ENCODE measurements at regions not wholly inside any gene's neighbourhood (a gene's known extent, or its start where the extent isn't known, plus 50 kb on each side); places are given as distances from the start of the nearest gene placed in this dataset.
"Not testable (repeated sequence)": the region's sequence is repeated elsewhere in the genome, so short reads cannot be mapped to it uniquely, and the experiment has no call there.

DNA sequence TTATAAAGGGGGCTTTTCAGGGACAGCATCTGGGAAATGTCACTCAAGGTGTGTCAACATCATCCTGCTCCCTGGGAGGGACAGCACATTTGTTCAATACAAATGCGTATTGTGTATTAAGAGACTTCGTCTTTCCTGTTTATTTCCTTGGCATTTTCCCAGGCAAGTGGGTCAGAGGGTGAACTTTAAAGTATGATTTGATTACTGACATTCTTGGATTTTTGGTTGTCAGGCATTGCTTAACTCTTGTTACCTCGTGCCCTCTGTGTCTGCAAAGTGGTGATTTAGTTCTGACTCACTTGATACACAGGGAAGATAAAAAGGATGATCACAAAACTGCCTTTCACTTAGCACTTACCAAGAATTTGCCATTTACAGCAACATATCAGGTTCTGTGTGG is 292.7 kb downstream of the SUCLA2 start:
- H3K36me3 ChIP-seq (ENCODE audit: insufficient read depth, insufficient read length, low read length) = no peaks in the 10 kb centered on the region
- H3K27me3 ChIP-seq (ENCODE audit: insufficient read depth, insufficient read length) = no peaks in the 10 kb centered on the region
- H3K9me3 ChIP-seq (ENCODE audit: insufficient read depth, low read length) = no peaks in the 10 kb centered on the region
- no peak overlapping the region for H3K9ac ChIP-seq (ENCODE audit: insufficient read length, low read depth)
- DNase-seq (ENCODE audit: low read depth, low spot score) = no peak
- H3K4me1 ChIP-seq (ENCODE audit: insufficient read depth, insufficient read length) = no peaks in the 10 kb centered on the region
- no peak overlapping the region for H3K4me3 ChIP-seq (ENCODE audit: insufficient read length, low read depth)
- TF ChIP-seq SUZ12 (IDR thresholded peaks at IDR 0.05; ENCODE audit: extremely low read depth, insufficient read depth, insufficient read length) = no peak
- TF ChIP-seq YY1 (IDR thresholded peaks at IDR 0.05; ENCODE audit: insufficient read depth, insufficient read length) = no peak
- no peak for TF ChIP-seq ZNF274 (IDR thresholded peaks at IDR 0.05; ENCODE audit: low read depth, low read length)

DNA sequence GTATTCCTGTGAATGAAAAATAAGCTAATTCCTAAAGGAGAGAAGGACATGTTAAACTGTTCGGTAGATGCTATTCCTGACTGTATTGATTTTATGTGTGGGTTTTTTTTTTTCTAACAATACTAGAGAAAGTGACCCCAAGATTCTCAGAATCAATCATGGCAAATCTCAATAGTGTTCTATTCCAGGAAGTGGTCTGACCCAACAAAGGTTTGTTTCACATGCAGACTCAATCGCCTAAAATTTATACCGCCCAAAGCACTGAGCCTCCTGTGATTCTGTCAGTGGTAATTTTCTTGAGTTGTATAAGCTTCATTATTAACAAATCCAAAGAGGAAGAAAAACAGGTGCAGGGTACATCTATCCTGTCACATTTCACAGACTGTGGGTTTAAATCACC is 293.7 kb downstream of the SUCLA2 start:
- H3K27me3 ChIP-seq (ENCODE audit: insufficient read depth, insufficient read length) = no peaks in the 10 kb centered on the region
- no peak overlapping the region for H3K4me3 ChIP-seq (ENCODE audit: insufficient read length, low read depth)
- DNase-seq (ENCODE audit: low read depth, low spot score) = no peak
- no peaks in the 10 kb centered on the region for H3K9me3 ChIP-seq (ENCODE audit: insufficient read depth, low read length)
- H3K4me1 ChIP-seq (ENCODE audit: insufficient read depth, insufficient read length) = no peaks in the 10 kb centered on the region
- no peaks in the 10 kb centered on the region for H3K36me3 ChIP-seq (ENCODE audit: insufficient read depth, insufficient read length, low read length)
- no peak overlapping the region for H3K9ac ChIP-seq (ENCODE audit: insufficient read length, low read depth)
- TF ChIP-seq YY1 (IDR thresholded peaks at IDR 0.05; ENCODE audit: insufficient read depth, insufficient read length) = no peak
- no peak for TF ChIP-seq SUZ12 (IDR thresholded peaks at IDR 0.05; ENCODE audit: extremely low read depth, insufficient read depth, insufficient read length)
- TF ChIP-seq ZNF274 (IDR thresholded peaks at IDR 0.05; ENCODE audit: low read depth, low read length) = no peak

DNA sequence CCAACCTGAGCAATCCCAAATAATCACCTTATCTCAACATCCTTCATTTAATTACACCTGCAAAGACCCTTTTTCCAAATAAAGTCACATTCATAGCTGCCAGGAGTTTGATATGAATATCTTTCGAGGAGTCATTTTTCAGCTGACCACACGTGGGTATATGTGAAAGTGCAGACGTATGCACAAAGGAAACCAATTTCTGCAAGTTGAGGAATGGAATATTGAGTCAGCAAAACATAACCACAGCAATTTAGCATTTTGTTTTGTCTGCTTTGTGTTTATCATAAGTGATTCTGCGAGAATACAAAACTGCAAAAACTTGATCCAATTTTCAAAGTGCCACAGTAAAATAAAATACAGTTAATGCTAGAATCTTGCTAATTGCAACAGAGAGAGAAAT is 295.9 kb downstream of the SUCLA2 start:
- Histone ChIP-seq H3K36me3 (ENCODE audit: insufficient read depth, insufficient read length, low read length) (no peaks in the 10 kb centered on the region), H3K4me3 (ENCODE audit: insufficient read length, low read depth) (no peak overlapping the region), H3K9ac (ENCODE audit: insufficient read length, low read depth) (no peak overlapping the region), H3K9me3 (ENCODE audit: insufficient read depth, low read length) (no peaks in the 10 kb centered on the region), H3K4me1 (ENCODE audit: insufficient read depth, insufficient read length) (no peaks in the 10 kb centered on the region), H3K27me3 (ENCODE audit: insufficient read depth, insufficient read length) (no peaks in the 10 kb centered on the region)
- no peak for DNase-seq (ENCODE audit: low read depth, low spot score)
- no peak for TF ChIP-seq ZNF274 (IDR thresholded peaks at IDR 0.05; ENCODE audit: low read depth, low read length)
- no peak for TF ChIP-seq YY1 (IDR thresholded peaks at IDR 0.05; ENCODE audit: insufficient read depth, insufficient read length)
- no peak for TF ChIP-seq SUZ12 (IDR thresholded peaks at IDR 0.05; ENCODE audit: extremely low read depth, insufficient read depth, insufficient read length)

DNA sequence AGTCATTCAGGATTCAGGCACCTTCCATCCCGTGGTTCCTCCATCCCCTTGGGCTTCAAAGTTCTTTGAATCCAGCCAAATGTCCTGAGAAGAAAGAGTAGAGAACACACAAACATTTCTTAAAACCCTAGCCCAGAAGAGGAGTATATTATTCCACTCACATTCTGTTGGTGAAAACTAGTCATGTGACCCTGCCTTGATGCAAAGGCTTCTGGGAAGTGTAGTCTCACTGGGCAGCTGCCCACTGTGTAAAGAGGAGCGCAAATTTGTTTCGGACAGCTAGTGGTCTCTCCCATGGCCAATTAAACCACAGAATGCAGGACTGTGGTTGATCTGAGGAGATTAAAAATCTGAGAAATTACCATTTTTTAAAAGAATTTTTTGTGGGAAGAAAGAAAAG is 304.4 kb downstream of the SUCLA2 start:
- Histone ChIP-seq H3K4me1 (ENCODE audit: insufficient read depth, insufficient read length) (no peaks in the 10 kb centered on the region), H3K9ac (ENCODE audit: insufficient read length, low read depth) (no peak overlapping the region), H3K27me3 (ENCODE audit: insufficient read depth, insufficient read length) (no peaks in the 10 kb centered on the region), H3K36me3 (ENCODE audit: insufficient read depth, insufficient read length, low read length) (no peaks in the 10 kb centered on the region), H3K9me3 (ENCODE audit: insufficient read depth, low read length) (no peaks in the 10 kb centered on the region), H3K4me3 (ENCODE audit: insufficient read length, low read depth) (no peak overlapping the region)
- TF ChIP-seq ZNF274 (IDR thresholded peaks at IDR 0.05; ENCODE audit: low read depth, low read length) (no peak), YY1 (IDR thresholded peaks at IDR 0.05; ENCODE audit: insufficient read depth, insufficient read length) (no peak), SUZ12 (IDR thresholded peaks at IDR 0.05; ENCODE audit: extremely low read depth, insufficient read depth, insufficient read length) (no peak)
- no peak for DNase-seq (ENCODE audit: low read depth, low spot score)

DNA sequence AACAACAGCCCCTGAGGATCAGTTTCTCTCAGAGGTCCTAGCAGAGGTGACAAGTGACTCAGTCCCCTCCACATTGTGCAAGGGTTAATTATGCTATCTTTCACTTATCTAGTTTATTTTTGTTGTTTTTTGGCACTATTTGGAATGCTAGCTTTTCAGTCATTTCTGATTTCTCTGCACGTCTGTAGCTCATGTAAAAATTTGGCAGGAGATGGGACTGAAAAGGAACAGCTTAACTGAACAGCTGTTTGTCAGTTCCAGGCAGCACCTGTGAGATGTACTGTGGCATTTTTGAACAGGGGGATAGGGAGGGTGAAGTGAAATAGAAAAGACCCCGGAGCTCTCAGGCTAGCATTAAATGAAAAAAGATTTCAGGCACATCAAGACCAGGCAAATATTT is 313.5 kb downstream of the SUCLA2 start:
- H3K9ac ChIP-seq (ENCODE audit: insufficient read length, low read depth) = no peak overlapping the region

DNA sequence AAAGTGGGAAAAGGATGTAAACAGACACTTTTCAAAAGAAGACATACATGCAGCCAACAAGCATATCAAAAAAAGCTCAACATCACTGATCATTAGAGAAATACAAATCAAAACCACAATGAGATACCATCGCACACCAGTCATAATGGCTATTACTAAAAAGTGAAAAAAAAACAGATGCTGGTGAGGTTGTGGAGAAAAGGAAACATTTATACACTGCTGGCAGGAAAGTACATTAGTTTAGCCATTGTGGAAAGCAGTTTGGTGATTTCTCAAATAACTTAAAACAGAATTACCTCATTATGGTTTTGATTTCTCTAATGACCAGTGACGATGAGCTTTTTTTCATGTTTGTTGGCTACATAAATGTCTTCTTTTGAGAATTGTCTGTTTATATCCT is 315.9 kb downstream of the SUCLA2 start:
- H3K4me1 ChIP-seq (ENCODE audit: insufficient read depth, insufficient read length) = not testable (repeated sequence)

More for the DNA sequence above, 313.5 kb downstream of the SUCLA2 start:
- Histone ChIP-seq H3K4me1 (ENCODE audit: insufficient read depth, insufficient read length) (no peaks in the 10 kb centered on the region), H3K27me3 (ENCODE audit: insufficient read depth, insufficient read length) (no peaks in the 10 kb centered on the region), H3K36me3 (ENCODE audit: insufficient read depth, insufficient read length, low read length) (no peaks in the 10 kb centered on the region), H3K9me3 (ENCODE audit: insufficient read depth, low read length) (no peaks in the 10 kb centered on the region), H3K4me3 (ENCODE audit: insufficient read length, low read depth) (no peak overlapping the region)
- no peak for DNase-seq (ENCODE audit: low read depth, low spot score)
- TF ChIP-seq SUZ12 (IDR thresholded peaks at IDR 0.05; ENCODE audit: extremely low read depth, insufficient read depth, insufficient read length) (no peak), ZNF274 (IDR thresholded peaks at IDR 0.05; ENCODE audit: low read depth, low read length) (no peak), YY1 (IDR thresholded peaks at IDR 0.05; ENCODE audit: insufficient read depth, insufficient read length) (no peak)

DNA sequence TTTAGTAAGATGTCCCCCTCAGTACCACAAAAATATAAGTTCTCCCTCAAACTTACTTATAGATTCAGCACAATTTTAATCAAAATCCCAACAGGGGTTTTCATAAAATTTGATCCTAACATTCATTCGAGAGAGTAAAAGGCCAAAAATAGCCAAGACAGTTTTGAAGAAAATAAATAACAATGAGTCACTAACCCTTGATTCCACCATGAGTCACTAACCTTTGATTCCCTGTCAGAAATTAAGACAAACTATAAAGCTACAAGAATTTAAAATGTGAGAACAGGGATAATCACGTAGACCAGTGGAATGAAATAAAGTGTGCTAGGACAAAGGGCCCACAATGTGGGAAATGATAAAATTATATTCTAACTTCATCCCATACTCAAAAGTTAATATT is 320.3 kb downstream of the SUCLA2 start:
- H3K9ac ChIP-seq (ENCODE audit: insufficient read length, low read depth) = no peak overlapping the region
- H3K9me3 ChIP-seq (ENCODE audit: insufficient read depth, low read length) = no peaks in the 10 kb centered on the region
- no peak overlapping the region for H3K4me3 ChIP-seq (ENCODE audit: insufficient read length, low read depth)
- H3K36me3 ChIP-seq (ENCODE audit: insufficient read depth, insufficient read length, low read length) = no peaks in the 10 kb centered on the region
- no peaks in the 10 kb centered on the region for H3K4me1 ChIP-seq (ENCODE audit: insufficient read depth, insufficient read length)
- H3K27me3 ChIP-seq (ENCODE audit: insufficient read depth, insufficient read length) = no peaks in the 10 kb centered on the region
- TF ChIP-seq YY1 (IDR thresholded peaks at IDR 0.05; ENCODE audit: insufficient read depth, insufficient read length) = no peak
- TF ChIP-seq SUZ12 (IDR thresholded peaks at IDR 0.05; ENCODE audit: extremely low read depth, insufficient read depth, insufficient read length) = no peak
- TF ChIP-seq ZNF274 (IDR thresholded peaks at IDR 0.05; ENCODE audit: low read depth, low read length) = no peak
- DNase-seq (ENCODE audit: low read depth, low spot score) = no peak

More for the DNA sequence above, 315.9 kb downstream of the SUCLA2 start:
- not testable (repeated sequence) for H3K9me3 ChIP-seq (ENCODE audit: insufficient read depth, low read length); H3K27me3 ChIP-seq (ENCODE audit: insufficient read depth, insufficient read length); H3K4me3 ChIP-seq (ENCODE audit: insufficient read length, low read depth); H3K36me3 ChIP-seq (ENCODE audit: insufficient read depth, insufficient read length, low read length); DNase-seq (ENCODE audit: low read depth, low spot score); H3K9ac ChIP-seq (ENCODE audit: insufficient read length, low read depth)

DNA sequence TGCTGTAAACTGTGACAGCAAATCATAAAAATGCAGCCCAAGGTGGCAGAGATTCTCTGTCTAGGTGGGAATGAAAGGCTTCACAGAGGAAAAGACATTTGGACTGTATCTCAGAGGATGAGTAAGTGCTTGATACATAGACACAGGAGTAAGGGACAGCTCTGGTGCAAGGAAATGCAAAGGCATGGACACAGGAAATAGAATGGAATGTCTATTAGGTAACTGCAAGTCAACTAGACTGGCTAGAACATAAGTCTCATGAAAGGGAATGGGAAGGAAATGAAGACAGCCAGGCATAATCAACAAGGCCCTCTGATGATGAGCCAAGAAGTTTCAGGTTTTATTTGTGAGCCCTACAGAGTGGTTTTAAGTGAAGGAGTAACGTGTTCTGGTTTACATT is 321.7 kb downstream of the SUCLA2 start:
- Histone ChIP-seq H3K36me3 (ENCODE audit: insufficient read depth, insufficient read length, low read length) (no peaks in the 10 kb centered on the region), H3K4me3 (ENCODE audit: insufficient read length, low read depth) (no peak overlapping the region), H3K4me1 (ENCODE audit: insufficient read depth, insufficient read length) (no peaks in the 10 kb centered on the region), H3K9me3 (ENCODE audit: insufficient read depth, low read length) (no peaks in the 10 kb centered on the region), H3K9ac (ENCODE audit: insufficient read length, low read depth) (no peak overlapping the region), H3K27me3 (ENCODE audit: insufficient read depth, insufficient read length) (no peaks in the 10 kb centered on the region)
- DNase-seq (ENCODE audit: low read depth, low spot score) = no peak
- no peak for TF ChIP-seq ZNF274 (IDR thresholded peaks at IDR 0.05; ENCODE audit: low read depth, low read length)
- TF ChIP-seq YY1 (IDR thresholded peaks at IDR 0.05; ENCODE audit: insufficient read depth, insufficient read length) = no peak
